D721Med (cell line): ENCODE measurements at regions not wholly inside any gene's neighbourhood (a gene's known extent, or its start where the extent isn't known, plus 50 kb on each side); places are given as distances from the start of the nearest gene placed in this dataset.
A peak's percentile ranks its signal among the peaks of the same experiment; 100 is the strongest.

Source experiments
- DNase-seq: peaks from one replicate; pipeline ENCODE4 v3.0.0; 2011; ENCODE audit warnings: low spot score; ENCODE audit not compliant: insufficient read length
- FAIRE-seq: peaks from 2 replicates; lab custom pipeline; 2011; peaks lifted over from hg19 to GRCh38; lab: Jason Lieb, UNC
- TF ChIP-seq, protein P1 (sequence below): IDR thresholded peaks from 2 replicates; pipeline ENCODE4 v1.5.1; 2012; ENCODE audit warnings: mild to moderate bottlenecking, control low read depth; ENCODE audit not compliant: insufficient read depth; ENCODE audit errors: missing control alignments

DNA sequence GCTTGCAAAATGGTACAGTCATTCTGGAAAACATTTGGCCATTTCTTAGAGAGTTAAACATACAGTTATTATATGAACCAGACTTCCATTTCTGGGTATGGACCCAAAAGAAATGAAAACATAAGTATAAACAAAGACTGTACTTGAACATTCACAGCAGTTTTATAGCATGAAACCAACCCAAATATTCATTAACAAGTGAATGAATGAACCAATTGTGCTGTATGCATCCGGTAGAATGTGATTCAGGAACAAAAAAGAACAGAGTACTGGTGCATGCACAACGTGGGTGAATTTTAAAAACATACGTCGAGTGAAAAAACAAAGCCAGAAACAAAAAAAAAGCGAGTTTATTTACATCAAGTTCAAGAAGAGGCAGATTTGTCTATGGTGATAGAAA lies 1085.8 kb upstream of the AUTS2 start:
- DNase-seq (no peak), FAIRE-seq (peak; percentile 72)
- TF ChIP-seq, protein P1, sequence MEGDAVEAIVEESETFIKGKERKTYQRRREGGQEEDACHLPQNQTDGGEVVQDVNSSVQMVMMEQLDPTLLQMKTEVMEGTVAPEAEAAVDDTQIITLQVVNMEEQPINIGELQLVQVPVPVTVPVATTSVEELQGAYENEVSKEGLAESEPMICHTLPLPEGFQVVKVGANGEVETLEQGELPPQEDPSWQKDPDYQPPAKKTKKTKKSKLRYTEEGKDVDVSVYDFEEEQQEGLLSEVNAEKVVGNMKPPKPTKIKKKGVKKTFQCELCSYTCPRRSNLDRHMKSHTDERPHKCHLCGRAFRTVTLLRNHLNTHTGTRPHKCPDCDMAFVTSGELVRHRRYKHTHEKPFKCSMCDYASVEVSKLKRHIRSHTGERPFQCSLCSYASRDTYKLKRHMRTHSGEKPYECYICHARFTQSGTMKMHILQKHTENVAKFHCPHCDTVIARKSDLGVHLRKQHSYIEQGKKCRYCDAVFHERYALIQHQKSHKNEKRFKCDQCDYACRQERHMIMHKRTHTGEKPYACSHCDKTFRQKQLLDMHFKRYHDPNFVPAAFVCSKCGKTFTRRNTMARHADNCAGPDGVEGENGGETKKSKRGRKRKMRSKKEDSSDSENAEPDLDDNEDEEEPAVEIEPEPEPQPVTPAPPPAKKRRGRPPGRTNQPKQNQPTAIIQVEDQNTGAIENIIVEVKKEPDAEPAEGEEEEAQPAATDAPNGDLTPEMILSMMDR: no peak

DNA sequence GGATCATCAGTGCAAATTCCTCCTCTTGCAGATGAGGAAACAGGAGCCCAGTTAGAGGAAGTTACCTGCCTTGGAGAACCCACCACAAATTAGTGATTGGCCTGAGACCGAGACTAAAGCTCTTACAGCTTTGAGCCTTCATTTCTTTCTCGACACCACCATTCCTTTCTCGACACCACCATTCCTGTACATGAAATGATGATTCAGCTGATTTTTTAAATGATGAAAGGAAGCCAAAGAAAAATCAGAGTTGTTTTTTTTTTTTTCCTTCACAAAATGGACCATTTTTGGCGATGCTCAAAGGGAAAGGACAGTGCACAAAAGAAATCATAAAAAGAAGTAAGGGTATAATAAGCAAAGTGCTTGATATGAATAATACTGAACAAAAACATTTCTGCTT lies 1080.2 kb upstream of the AUTS2 start:
- FAIRE-seq (no peak), DNase-seq (no peak)
- TF ChIP-seq, protein P1: no peak

DNA sequence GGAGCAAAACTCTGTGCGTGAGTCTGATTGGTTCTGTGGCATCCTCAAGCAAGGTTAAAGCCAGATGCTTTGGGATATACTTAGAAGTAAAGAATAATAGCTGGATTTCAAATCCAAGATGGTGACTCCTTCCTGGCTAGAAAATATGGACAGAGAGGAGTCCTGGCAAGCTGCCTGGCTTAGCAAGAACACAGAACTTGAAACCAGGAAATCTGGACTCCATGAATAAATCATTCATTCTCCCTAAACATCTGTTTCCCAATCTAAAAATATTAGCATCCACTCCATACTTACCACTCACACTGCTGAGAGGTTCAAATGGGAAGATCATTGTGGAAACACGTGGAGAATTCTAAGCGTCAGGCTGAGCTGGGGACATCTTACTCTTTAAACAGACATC lies 1074.1 kb upstream of the AUTS2 start:
- TF ChIP-seq, protein P1: no peak
- DNase-seq (no peak), FAIRE-seq (no peak)

DNA sequence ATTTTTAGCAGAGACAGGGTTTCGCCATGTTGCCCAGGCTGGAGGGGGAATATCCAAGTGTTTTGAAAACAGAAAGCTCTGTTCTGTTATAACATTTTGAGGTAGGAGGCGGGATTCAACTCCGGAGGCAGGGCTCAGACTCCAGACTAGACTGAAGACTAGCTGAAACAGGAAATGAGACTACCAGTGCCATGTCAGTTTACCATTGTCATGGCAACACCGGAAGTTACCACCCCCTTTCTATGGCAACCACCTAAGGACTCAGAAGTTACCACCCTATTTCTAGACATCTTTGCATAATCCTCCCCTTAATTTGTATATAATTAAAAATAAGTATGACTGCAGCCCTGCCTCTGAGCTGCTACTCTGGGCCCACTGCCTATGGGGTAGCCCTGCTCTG lies 1069.1 kb upstream of the AUTS2 start:
- TF ChIP-seq, protein P1: no peak
- DNase-seq (no peak), FAIRE-seq (no peak)

DNA sequence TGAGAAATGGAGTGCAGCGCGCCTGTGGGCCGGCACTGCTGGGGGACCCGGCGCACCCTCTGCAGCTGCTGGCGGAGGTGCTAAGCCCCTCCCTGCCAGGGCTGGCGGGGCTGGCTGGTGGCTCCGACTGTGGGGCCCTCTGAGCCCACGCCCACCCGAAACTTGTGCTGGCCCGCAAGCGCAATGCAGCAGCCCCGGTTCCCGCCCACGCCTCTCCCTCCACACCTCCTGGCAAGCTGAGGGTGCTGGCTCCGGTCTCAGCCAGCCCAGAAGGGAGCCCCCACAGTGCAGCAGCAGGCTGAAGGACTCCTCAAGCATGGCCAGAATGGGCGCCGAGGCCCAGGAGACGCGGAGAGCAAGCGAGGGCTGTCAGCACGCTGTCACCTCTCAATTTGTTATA lies 1063.0 kb upstream of the AUTS2 start:
- FAIRE-seq (no peak), DNase-seq (no peak)
- TF ChIP-seq, protein P1: no peak

DNA sequence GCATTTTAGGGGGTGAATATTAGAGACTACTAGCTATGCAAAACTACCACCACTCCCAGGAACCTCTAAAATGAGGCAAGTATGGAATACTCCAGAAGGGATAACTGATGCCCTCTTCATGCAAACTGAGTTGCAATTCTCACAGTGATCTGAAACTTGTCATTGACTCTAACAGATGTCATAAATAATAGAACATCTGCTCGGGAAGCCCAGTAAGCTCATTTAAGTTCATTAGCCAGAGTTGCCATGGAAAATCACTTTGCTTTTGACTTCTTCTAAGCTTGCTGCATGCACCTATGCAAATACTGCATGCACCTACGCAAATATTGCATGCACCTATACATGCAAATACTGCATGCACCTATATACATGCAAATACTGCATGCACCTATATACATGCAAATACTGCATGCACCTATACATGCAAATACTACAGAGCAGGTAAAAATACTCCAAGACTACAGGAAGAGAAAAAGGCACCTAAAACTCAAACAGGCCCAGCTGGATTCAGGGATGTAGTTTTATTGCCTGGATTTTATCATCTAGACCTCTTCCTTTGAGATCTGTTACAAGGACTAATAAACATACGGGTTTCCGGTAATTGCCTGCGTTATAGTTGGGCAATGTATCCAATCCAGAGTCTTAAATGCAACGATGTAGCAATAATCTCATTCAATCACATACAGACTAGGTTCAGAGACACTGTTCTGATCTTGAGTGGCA lies 1061.1 kb upstream of the AUTS2 start:
- TF ChIP-seq, protein P1: no peak
- DNase-seq: no peak
- peak; percentile 38 for FAIRE-seq

DNA sequence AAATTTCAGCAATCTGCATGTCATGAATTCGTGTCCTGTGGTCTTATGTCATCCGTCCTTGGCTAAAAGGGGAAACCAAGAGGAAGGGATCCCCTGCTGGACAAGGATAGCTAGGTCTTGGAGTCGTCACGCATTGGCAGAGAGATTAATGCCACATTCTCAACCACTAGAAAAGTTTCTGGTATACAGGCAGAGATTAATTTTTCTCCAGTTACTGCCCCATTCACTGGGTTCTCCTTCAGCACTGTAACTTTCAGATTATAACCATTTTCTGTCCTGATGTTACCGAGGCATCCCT lies 1060.6 kb upstream of the AUTS2 start:
- DNase-seq: no peak
- TF ChIP-seq, protein P1: no peak
- FAIRE-seq: no peak
